SK-N-SH (cell line): ENCODE measurements at regions not wholly inside any gene's neighbourhood (a gene's known extent, or its start where the extent isn't known, plus 50 kb on each side); places are given as distances from the start of the nearest gene placed in this dataset.
"Not testable (repeated sequence)": the region's sequence is repeated elsewhere in the genome, so short reads cannot be mapped to it uniquely, and the experiment has no call there.

Source experiments
- CHD2 ChIP-seq: fragments of 150-350 bp; IDR thresholded peaks from 2 replicates; pipeline ENCODE4 v1.6.1; 2018; ENCODE audit warnings: low read length; ENCODE audit not compliant: partially characterized antibody
- EZH2phosphoT487 ChIP-seq: fragments of 200-600 bp; sonication (generic); IDR thresholded peaks from 2 replicates; pipeline ENCODE4 v1.6.1; 2017; ENCODE audit warnings: low read depth, mixed run types, mild to moderate bottlenecking, antibody characterized with exemption, moderate library complexity, borderline replicate concordance
- TF ChIP-seq, protein P1 (sequence below): fragments of 200-600 bp; sonication (generic); IDR thresholded peaks from 2 replicates; pipeline ENCODE4 v1.6.1; 2017; ENCODE audit warnings: antibody characterized with exemption, mild to moderate bottlenecking, moderate library complexity

DNA sequence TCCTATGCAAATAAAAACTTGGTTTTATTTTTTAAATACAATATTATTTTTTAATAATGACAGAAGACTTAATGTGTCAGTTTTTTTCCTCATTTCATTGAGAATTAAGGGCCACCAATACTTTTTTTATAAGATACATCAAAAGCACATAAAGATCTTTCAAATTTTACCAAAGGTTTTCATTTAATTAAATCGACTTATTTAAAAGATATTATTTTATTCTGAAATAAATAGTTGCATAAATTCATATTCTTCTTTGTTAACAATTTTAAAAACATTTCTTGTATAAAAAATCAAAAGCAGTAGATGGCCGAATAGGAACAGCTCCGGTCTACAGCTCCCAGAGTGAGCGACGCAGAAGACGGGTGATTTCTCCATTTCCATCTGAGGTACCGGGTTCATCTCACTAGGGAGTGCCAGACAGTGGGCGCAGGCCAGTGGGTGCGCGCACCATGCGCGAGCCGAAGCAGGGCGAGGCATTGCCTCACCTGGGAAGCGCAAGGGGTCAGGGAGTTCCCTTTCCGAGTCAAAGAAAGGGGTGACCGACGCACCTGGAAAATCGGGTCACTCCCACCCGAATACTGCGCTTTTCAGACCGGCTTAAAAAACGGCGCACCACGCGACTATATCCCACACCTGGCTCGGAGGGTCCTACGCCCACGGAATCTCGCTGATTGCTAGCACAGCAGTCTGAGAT, 374.6 kb upstream of the NPVF start:
- TF ChIP-seq, protein P1, sequence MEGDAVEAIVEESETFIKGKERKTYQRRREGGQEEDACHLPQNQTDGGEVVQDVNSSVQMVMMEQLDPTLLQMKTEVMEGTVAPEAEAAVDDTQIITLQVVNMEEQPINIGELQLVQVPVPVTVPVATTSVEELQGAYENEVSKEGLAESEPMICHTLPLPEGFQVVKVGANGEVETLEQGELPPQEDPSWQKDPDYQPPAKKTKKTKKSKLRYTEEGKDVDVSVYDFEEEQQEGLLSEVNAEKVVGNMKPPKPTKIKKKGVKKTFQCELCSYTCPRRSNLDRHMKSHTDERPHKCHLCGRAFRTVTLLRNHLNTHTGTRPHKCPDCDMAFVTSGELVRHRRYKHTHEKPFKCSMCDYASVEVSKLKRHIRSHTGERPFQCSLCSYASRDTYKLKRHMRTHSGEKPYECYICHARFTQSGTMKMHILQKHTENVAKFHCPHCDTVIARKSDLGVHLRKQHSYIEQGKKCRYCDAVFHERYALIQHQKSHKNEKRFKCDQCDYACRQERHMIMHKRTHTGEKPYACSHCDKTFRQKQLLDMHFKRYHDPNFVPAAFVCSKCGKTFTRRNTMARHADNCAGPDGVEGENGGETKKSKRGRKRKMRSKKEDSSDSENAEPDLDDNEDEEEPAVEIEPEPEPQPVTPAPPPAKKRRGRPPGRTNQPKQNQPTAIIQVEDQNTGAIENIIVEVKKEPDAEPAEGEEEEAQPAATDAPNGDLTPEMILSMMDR: not testable (repeated sequence)
- not testable (repeated sequence) for TF ChIP-seq CHD2, EZH2phosphoT487
